ENCODE measurements at regions not wholly inside any gene's neighbourhood (a gene's known extent, or its start where the extent isn't known, plus 50 kb on each side); places are given as distances from the start of the nearest gene placed in this dataset.

DNA sequence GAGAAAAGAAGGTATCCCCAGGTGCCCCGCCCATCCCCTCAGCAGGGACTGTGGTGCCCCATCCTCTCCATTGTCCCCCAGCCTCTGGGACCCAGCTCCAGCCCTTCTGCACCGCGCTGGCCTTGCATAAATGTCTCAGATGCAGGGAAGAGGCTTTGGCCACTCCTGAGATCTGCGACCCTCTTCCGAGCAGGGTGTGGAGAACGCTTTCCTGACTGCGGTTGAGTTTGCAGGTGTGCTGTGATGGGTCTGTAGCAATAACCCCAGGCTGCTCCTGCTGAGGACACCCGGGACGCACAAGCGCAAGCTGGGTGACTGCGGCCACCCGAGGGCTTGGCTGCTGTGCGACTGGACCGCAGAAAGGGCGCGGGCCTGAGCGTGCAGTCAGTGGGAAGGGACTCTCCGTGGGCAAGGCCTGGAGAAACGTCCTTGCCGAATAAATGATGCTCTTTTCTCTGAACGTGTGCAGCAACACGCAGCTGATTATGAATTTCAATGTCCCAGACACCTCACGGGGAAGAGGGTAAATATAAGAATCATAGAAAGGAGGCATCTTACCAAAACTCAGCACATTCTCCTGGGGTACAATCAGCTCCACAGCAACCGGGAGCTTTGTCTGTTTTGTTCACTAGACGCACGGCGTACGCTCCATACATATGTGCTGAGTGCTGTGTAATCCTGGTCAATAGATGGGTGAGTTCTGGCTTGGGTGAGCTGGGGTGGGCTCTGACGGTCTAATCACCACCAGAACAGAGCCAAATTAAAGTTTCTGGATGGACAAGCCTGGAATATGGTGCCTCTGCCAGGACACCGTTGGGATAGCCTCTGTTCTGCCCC lies 67.5 kb upstream of the ZNF516 start:
- TF ChIP-seq POLR2A (IDR thresholded peaks at IDR 0.05; ENCODE audit: low read depth, low read length) = no peak
- no peak for TF ChIP-seq TAF1 (IDR thresholded peaks at IDR 0.05; ENCODE audit: borderline replicate concordance, low read depth, low read length)
- no peak for TF ChIP-seq POLR2AphosphoS5 (IDR thresholded peaks at IDR 0.05; ENCODE audit: low read depth, low read length)
